ENCODE measurements at regions not wholly inside any gene's neighbourhood (a gene's known extent, or its start where the extent isn't known, plus 50 kb on each side); places are given as distances from the start of the nearest gene placed in this dataset.

DNA sequence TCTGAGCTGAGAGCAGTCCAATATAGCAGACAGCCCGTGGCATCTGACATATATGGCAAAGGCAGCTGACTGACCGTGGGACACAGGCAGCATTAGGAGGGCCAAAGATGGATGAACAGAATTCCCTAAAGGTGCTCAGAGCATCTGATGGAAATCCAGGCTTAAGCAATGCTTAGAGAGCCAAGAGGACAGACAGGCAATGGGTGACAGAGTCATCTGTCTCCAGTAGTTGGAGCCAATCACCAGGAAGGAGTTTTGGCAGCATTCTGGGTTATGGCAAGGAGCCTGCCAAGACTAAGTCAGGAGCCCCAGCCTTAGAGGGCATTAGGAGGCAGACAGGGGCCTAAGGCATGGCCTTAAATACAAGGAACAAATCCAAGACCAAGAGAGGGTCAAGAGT, 153.3 kb upstream of the USP9X start:
- TF ChIP-seq, protein P1, sequence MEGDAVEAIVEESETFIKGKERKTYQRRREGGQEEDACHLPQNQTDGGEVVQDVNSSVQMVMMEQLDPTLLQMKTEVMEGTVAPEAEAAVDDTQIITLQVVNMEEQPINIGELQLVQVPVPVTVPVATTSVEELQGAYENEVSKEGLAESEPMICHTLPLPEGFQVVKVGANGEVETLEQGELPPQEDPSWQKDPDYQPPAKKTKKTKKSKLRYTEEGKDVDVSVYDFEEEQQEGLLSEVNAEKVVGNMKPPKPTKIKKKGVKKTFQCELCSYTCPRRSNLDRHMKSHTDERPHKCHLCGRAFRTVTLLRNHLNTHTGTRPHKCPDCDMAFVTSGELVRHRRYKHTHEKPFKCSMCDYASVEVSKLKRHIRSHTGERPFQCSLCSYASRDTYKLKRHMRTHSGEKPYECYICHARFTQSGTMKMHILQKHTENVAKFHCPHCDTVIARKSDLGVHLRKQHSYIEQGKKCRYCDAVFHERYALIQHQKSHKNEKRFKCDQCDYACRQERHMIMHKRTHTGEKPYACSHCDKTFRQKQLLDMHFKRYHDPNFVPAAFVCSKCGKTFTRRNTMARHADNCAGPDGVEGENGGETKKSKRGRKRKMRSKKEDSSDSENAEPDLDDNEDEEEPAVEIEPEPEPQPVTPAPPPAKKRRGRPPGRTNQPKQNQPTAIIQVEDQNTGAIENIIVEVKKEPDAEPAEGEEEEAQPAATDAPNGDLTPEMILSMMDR (conservative IDR thresholded peaks at IDR 0.05) = no peak
- TF ChIP-seq ZFX (IDR thresholded peaks at IDR 0.05) = no peak

Measured in C4-2B (cell line).